IMR-90 (cell line): ENCODE measurements at regions not wholly inside any gene's neighbourhood (a gene's known extent, or its start where the extent isn't known, plus 50 kb on each side); places are given as distances from the start of the nearest gene placed in this dataset.

Experiments used
- BHLHE40 ChIP-seq: fragments of 150-350 bp; IDR thresholded peaks from 2 replicates; pipeline ENCODE4 v1.6.1; 2016; ENCODE audit warnings: mild to moderate bottlenecking, low read depth, low read length
- CEBPB ChIP-seq: IDR thresholded peaks from 2 replicates; pipeline ENCODE4 v1.6.1; 2012; ENCODE audit warnings: low read depth, low read length, improper control_type of control experiment
- CTCF ChIP-seq: conservative IDR thresholded peaks from 2 replicates; pipeline ENCODE4 v1.5.1; 2012; ENCODE audit warnings: mild to moderate bottlenecking, low read depth, low read length, improper control_type of control experiment
- MAFK ChIP-seq: IDR thresholded peaks from 2 replicates; pipeline ENCODE4 v1.6.1; 2012; ENCODE audit warnings: low read depth, low read length, improper control_type of control experiment
- MXI1 ChIP-seq: IDR thresholded peaks from 2 replicates; pipeline ENCODE4 v1.6.1; 2012; ENCODE audit warnings: low read depth, mild to moderate bottlenecking, low read length, moderate library complexity, borderline replicate concordance
- POLR2A ChIP-seq: IDR thresholded peaks from 2 replicates; pipeline ENCODE4 v1.6.1; 2012; ENCODE audit warnings: mild to moderate bottlenecking, low read depth, low read length

GRCh38 chr4:14151101-14151500 lies 523.6 kb upstream of the BOD1L1 start:
- TF ChIP-seq CTCF (no peak), POLR2A (no peak), CEBPB (no peak), MAFK (no peak), MXI1 (no peak), BHLHE40 (no peak)
